ENCODE measurements at regions not wholly inside any gene's neighbourhood (a gene's known extent, or its start where the extent isn't known, plus 50 kb on each side); places are given as distances from the start of the nearest gene placed in this dataset.
"Not testable (repeated sequence)": the region's sequence is repeated elsewhere in the genome, so short reads cannot be mapped to it uniquely, and the experiment has no call there.

- no peak for DNase-seq
Observed at GRCh38 chr2:16746329-16746728, 80.7 kb upstream of the CYRIA start.

- no peak for DNase-seq
Observed at GRCh38 chr2:16745466-16745865, 79.8 kb upstream of the CYRIA start.

GRCh38 chr2:16744521-16744920 is 78.9 kb upstream of the CYRIA start:
- DNase-seq: no peak

GRCh38 chr2:16742026-16742425 is 76.4 kb upstream of the CYRIA start:
- no peak for DNase-seq

- peak; percentile 27 to 56 for DNase-seq
Observed at GRCh38 chr2:16741498-16741897, 75.9 kb upstream of the CYRIA start.

- no peak for DNase-seq
Observed at GRCh38 chr2:16739778-16740581, 74.3 kb upstream of the CYRIA start.

- no peak for DNase-seq
Observed at GRCh38 chr2:16738361-16739225, 73.0 kb upstream of the CYRIA start.

GRCh38 chr2:16737812-16738211 is 72.2 kb upstream of the CYRIA start:
- no peak for DNase-seq

GRCh38 chr2:16736633-16737032 is 71.0 kb upstream of the CYRIA start:
- DNase-seq: no peak

GRCh38 chr2:16729335-16729734 is 63.7 kb upstream of the CYRIA start:
- DNase-seq: no peak

- DNase-seq: no peak
Observed at GRCh38 chr2:16728351-16729136, 62.9 kb upstream of the CYRIA start.

GRCh38 chr2:16727849-16728248 is 62.2 kb upstream of the CYRIA start:
- not testable (repeated sequence) for DNase-seq

GRCh38 chr2:16727256-16727655 is 61.6 kb upstream of the CYRIA start:
- no peak for DNase-seq

- no peak for DNase-seq
Observed at GRCh38 chr2:16726577-16726976, 60.9 kb upstream of the CYRIA start.

GRCh38 chr2:16726147-16726546 is 60.5 kb upstream of the CYRIA start:
- DNase-seq: no peak

- peak in 1 of 2 experiments; percentile 20 for DNase-seq
Observed at GRCh38 chr2:16725549-16725948, 59.9 kb upstream of the CYRIA start.

GRCh38 chr2:16722677-16723076 is 57.0 kb upstream of the CYRIA start:
- DNase-seq: no peak

GRCh38 chr2:16722126-16722525 is 56.5 kb upstream of the CYRIA start:
- no peak for DNase-seq

GRCh38 chr2:16721529-16721928 is 55.9 kb upstream of the CYRIA start:
- not testable (repeated sequence) for DNase-seq

- DNase-seq: not testable (repeated sequence)
Observed at GRCh38 chr2:16720737-16721136, 55.1 kb upstream of the CYRIA start.

GRCh38 chr2:16719485-16719808 is 53.8 kb upstream of the CYRIA start:
- DNase-seq: no peak

GRCh38 chr2:16718576-16719484 is 53.2 kb upstream of the CYRIA start:
- DNase-seq: no peak

Data from NCI-H524 (cell line).